Endothelial cell (in vitro differentiated cells): ENCODE measurements at regions not wholly inside any gene's neighbourhood (a gene's known extent, or its start where the extent isn't known, plus 50 kb on each side); places are given as distances from the start of the nearest gene placed in this dataset.
"Not testable (repeated sequence)": the region's sequence is repeated elsewhere in the genome, so short reads cannot be mapped to it uniquely, and the experiment has no call there.

Experiments
- DNase-seq: peaks from one replicate; pipeline ENCODE4 v3.0.0; 2021; ENCODE audit warnings: low spot score
- H3K27ac Mint-ChIP-seq: one replicate; pipeline ENCODE4 v1.8.0; 2021; ENCODE audit warnings: mixed read lengths, inconsistent platforms; ENCODE audit not compliant: unreplicated experiment
- H3K27me3 Mint-ChIP-seq: one replicate; pipeline ENCODE4 v1.8.0; 2021; ENCODE audit warnings: mild to moderate bottlenecking, moderate library complexity, mixed read lengths, inconsistent platforms; ENCODE audit not compliant: unreplicated experiment
- H3K36me3 Mint-ChIP-seq: one replicate; pipeline ENCODE4 v1.8.0; 2021; ENCODE audit warnings: mild to moderate bottlenecking, low read depth, mixed read lengths, inconsistent platforms; ENCODE audit not compliant: unreplicated experiment
- H3K4me1 Mint-ChIP-seq: one replicate; pipeline ENCODE4 v1.8.0; 2021; ENCODE audit warnings: mild to moderate bottlenecking, mixed read lengths, inconsistent platforms; ENCODE audit not compliant: unreplicated experiment
- H3K4me3 Mint-ChIP-seq: one replicate; pipeline ENCODE4 v1.8.0; 2021; ENCODE audit warnings: mild to moderate bottlenecking, mixed read lengths, inconsistent platforms; ENCODE audit not compliant: unreplicated experiment
- H3K9me3 Mint-ChIP-seq: one replicate; pipeline ENCODE4 v1.8.0; 2021; ENCODE audit warnings: mixed read lengths, inconsistent platforms; ENCODE audit not compliant: unreplicated experiment

- H3K9me3 Mint-ChIP-seq, DNase-seq, H3K36me3 Mint-ChIP-seq, H3K4me3 Mint-ChIP-seq, H3K27ac Mint-ChIP-seq, H3K27me3 Mint-ChIP-seq, H3K4me1 Mint-ChIP-seq: not testable (repeated sequence)
These were observed 245.4 kb downstream of the NPIPA7 start for GRCh38 chr16:16624367-16624766.

GRCh38 chr16:16625140-16625539 lies 246.2 kb downstream of the NPIPA7 start:
- DNase-seq, H3K9me3 Mint-ChIP-seq, H3K4me1 Mint-ChIP-seq, H3K4me3 Mint-ChIP-seq, H3K27ac Mint-ChIP-seq, H3K27me3 Mint-ChIP-seq, H3K36me3 Mint-ChIP-seq: not testable (repeated sequence)

- H3K27me3 Mint-ChIP-seq, H3K27ac Mint-ChIP-seq, H3K9me3 Mint-ChIP-seq, H3K4me1 Mint-ChIP-seq, DNase-seq, H3K36me3 Mint-ChIP-seq, H3K4me3 Mint-ChIP-seq: not testable (repeated sequence)
These were observed 248.9 kb downstream of the NPIPA7 start for GRCh38 chr16:16627865-16628264.

GRCh38 chr16:16638231-16638630 lies 259.3 kb downstream of the NPIPA7 start:
- not testable (repeated sequence) for H3K4me1 Mint-ChIP-seq

GRCh38 chr16:16638714-16639113 lies 259.8 kb downstream of the NPIPA7 start:
- H3K9me3 Mint-ChIP-seq, H3K4me3 Mint-ChIP-seq, DNase-seq, H3K27me3 Mint-ChIP-seq, H3K36me3 Mint-ChIP-seq, H3K27ac Mint-ChIP-seq, H3K4me1 Mint-ChIP-seq: not testable (repeated sequence)

More at GRCh38 chr16:16638231-16638630, 259.3 kb downstream of the NPIPA7 start:
- H3K27me3 Mint-ChIP-seq, H3K27ac Mint-ChIP-seq, H3K4me3 Mint-ChIP-seq, DNase-seq, H3K36me3 Mint-ChIP-seq, H3K9me3 Mint-ChIP-seq: not testable (repeated sequence)

GRCh38 chr16:16643828-16644227 lies 264.9 kb downstream of the NPIPA7 start:
- DNase-seq, H3K9me3 Mint-ChIP-seq, H3K36me3 Mint-ChIP-seq, H3K27ac Mint-ChIP-seq, H3K4me1 Mint-ChIP-seq, H3K27me3 Mint-ChIP-seq, H3K4me3 Mint-ChIP-seq: not testable (repeated sequence)

- not testable (repeated sequence) for H3K4me1 Mint-ChIP-seq, DNase-seq, H3K27ac Mint-ChIP-seq, H3K27me3 Mint-ChIP-seq, H3K36me3 Mint-ChIP-seq, H3K4me3 Mint-ChIP-seq, H3K9me3 Mint-ChIP-seq
These were observed 269.1 kb downstream of the NPIPA7 start for GRCh38 chr16:16648002-16648401.

GRCh38 chr16:16672180-16672812 lies 293.4 kb downstream of the NPIPA7 start:
- not testable (repeated sequence) for H3K9me3 Mint-ChIP-seq, H3K4me3 Mint-ChIP-seq, H3K4me1 Mint-ChIP-seq, H3K36me3 Mint-ChIP-seq, H3K27me3 Mint-ChIP-seq, DNase-seq, H3K27ac Mint-ChIP-seq

GRCh38 chr16:16674820-16675219 lies 295.9 kb downstream of the NPIPA7 start:
- not testable (repeated sequence) for H3K4me1 Mint-ChIP-seq, H3K36me3 Mint-ChIP-seq, H3K27me3 Mint-ChIP-seq, H3K27ac Mint-ChIP-seq, H3K4me3 Mint-ChIP-seq, H3K9me3 Mint-ChIP-seq, DNase-seq

- not testable (repeated sequence) for H3K4me1 Mint-ChIP-seq, H3K36me3 Mint-ChIP-seq, H3K4me3 Mint-ChIP-seq, H3K27ac Mint-ChIP-seq, DNase-seq, H3K9me3 Mint-ChIP-seq, H3K27me3 Mint-ChIP-seq
These were observed 342.9 kb downstream of the NPIPA7 start for GRCh38 chr16:16721849-16722248.

GRCh38 chr16:16722666-16723065 lies 343.7 kb downstream of the NPIPA7 start:
- not testable (repeated sequence) for H3K27me3 Mint-ChIP-seq, H3K4me1 Mint-ChIP-seq, H3K4me3 Mint-ChIP-seq, H3K27ac Mint-ChIP-seq, H3K9me3 Mint-ChIP-seq, DNase-seq, H3K36me3 Mint-ChIP-seq

GRCh38 chr16:16723819-16724519 lies 345.0 kb downstream of the NPIPA7 start:
- not testable (repeated sequence) for H3K27me3 Mint-ChIP-seq, H3K27ac Mint-ChIP-seq, DNase-seq, H3K4me1 Mint-ChIP-seq, H3K9me3 Mint-ChIP-seq, H3K36me3 Mint-ChIP-seq, H3K4me3 Mint-ChIP-seq
